ENCODE measurements at regions not wholly inside any gene's neighbourhood (a gene's known extent, or its start where the extent isn't known, plus 50 kb on each side); places are given as distances from the start of the nearest gene placed in this dataset.

- no peak overlapping the region for H3K4me3 ChIP-seq (ENCODE audit: low read length)
- H3K9ac ChIP-seq (ENCODE audit: low read length) = no peak overlapping the region
- POLR2A ChIA-PET (ENCODE audit: unreplicated experiment) = no interaction called here
- no peaks in the 10 kb centered on the region for H3K4me1 ChIP-seq (ENCODE audit: insufficient read depth, low read length)
- H3K4me2 ChIP-seq (ENCODE audit: low read length) = no peak overlapping the region
- DNase-seq = no peak
- no peaks in the 10 kb centered on the region for H3F3A ChIP-seq (ENCODE audit: low read length, unreplicated experiment)
- no peak overlapping the region for H2AFZ ChIP-seq (ENCODE audit: low read length)
- H3K36me3 ChIP-seq (ENCODE audit: low read depth, low read length) = no peaks in the 10 kb centered on the region
- TF ChIP-seq EZH2phosphoT487 (IDR thresholded peaks at IDR 0.05; ENCODE audit: borderline replicate concordance, low read length) (no peak), EZH2 (IDR thresholded peaks at IDR 0.05; ENCODE audit: low read length, unreplicated experiment) (no peak), CTCF (conservative IDR thresholded peaks at IDR 0.05; ENCODE audit: low read depth, low read length) (no peak)
- intact Hi-C loops (cut with micrococcal nuclease) = no loop called here
- H3K79me2 ChIP-seq (ENCODE audit: low read length) = no peaks in the 10 kb centered on the region
- ATAC-seq = no peak
- H3K9me2 ChIP-seq (replicated peaks; ENCODE audit: low read length) = no peaks in the 10 kb centered on the region
- H3K9me3 ChIP-seq (ENCODE audit: low read length) = no peaks in the 10 kb centered on the region
- CTCF ChIA-PET = no interaction called here
- H3K27ac ChIP-seq (ENCODE audit: low read length) = no peak overlapping the region
- no peaks in the 10 kb centered on the region for H4K20me1 ChIP-seq (ENCODE audit: low read length)
- BruUV-seq (replicated peaks) = no TSS peak
- peaks cover 52% of the 10 kb centered on the region for H3K27me3 ChIP-seq (ENCODE audit: low read length)
Observed at GRCh38 chr6:41406728-41407489, 71.5 kb downstream of the NCR2 start.

GRCh38 chr6:41408576-41408975, 73.2 kb downstream of the NCR2 start:
- Histone ChIP-seq H3K9me2 (replicated peaks; ENCODE audit: low read length) (no peaks in the 10 kb centered on the region), H3K4me3 (ENCODE audit: low read length) (no peak overlapping the region), H3K4me1 (ENCODE audit: insufficient read depth, low read length) (no peaks in the 10 kb centered on the region), H3K27me3 (ENCODE audit: low read length) (peaks cover 55% of the 10 kb centered on the region), H3K36me3 (ENCODE audit: low read depth, low read length) (no peaks in the 10 kb centered on the region), H4K20me1 (ENCODE audit: low read length) (no peaks in the 10 kb centered on the region), H3K27ac (ENCODE audit: low read length) (no peak overlapping the region), H3K9me3 (ENCODE audit: low read length) (no peaks in the 10 kb centered on the region), H3K79me2 (ENCODE audit: low read length) (no peaks in the 10 kb centered on the region), H3F3A (ENCODE audit: low read length, unreplicated experiment) (no peaks in the 10 kb centered on the region), H3K4me2 (ENCODE audit: low read length) (no peak overlapping the region), H3K9ac (ENCODE audit: low read length) (no peak overlapping the region), H2AFZ (ENCODE audit: low read length) (no peak overlapping the region)
- ChIA-PET CTCF (no interaction called here), POLR2A (ENCODE audit: unreplicated experiment) (no interaction called here)
- ATAC-seq = no peak
- no peak for TF ChIP-seq EZH2 (IDR thresholded peaks at IDR 0.05; ENCODE audit: low read length, unreplicated experiment)
- no peak for TF ChIP-seq EZH2phosphoT487 (IDR thresholded peaks at IDR 0.05; ENCODE audit: borderline replicate concordance, low read length)
- TF ChIP-seq CTCF (conservative IDR thresholded peaks at IDR 0.05; ENCODE audit: low read depth, low read length) = no peak
- DNase-seq = no peak
- intact Hi-C loops (cut with micrococcal nuclease) = no loop called here
- no TSS peak for BruUV-seq (replicated peaks)

GRCh38 chr6:41408982-41409381, 73.6 kb downstream of the NCR2 start:
- Histone ChIP-seq H3K9me3 (ENCODE audit: low read length) (no peaks in the 10 kb centered on the region), H3K36me3 (ENCODE audit: low read depth, low read length) (no peaks in the 10 kb centered on the region), H3K27me3 (ENCODE audit: low read length) (peaks cover 55% of the 10 kb centered on the region), H3K4me2 (ENCODE audit: low read length) (no peak overlapping the region), H3K4me3 (ENCODE audit: low read length) (no peak overlapping the region), H3F3A (ENCODE audit: low read length, unreplicated experiment) (no peaks in the 10 kb centered on the region), H3K9me2 (replicated peaks; ENCODE audit: low read length) (no peaks in the 10 kb centered on the region), H3K27ac (ENCODE audit: low read length) (no peak overlapping the region), H3K4me1 (ENCODE audit: insufficient read depth, low read length) (no peaks in the 10 kb centered on the region), H2AFZ (ENCODE audit: low read length) (no peak overlapping the region), H3K9ac (ENCODE audit: low read length) (no peak overlapping the region), H4K20me1 (ENCODE audit: low read length) (no peaks in the 10 kb centered on the region), H3K79me2 (ENCODE audit: low read length) (no peaks in the 10 kb centered on the region)
- intact Hi-C loops (cut with micrococcal nuclease) = no loop called here
- ATAC-seq (no peak), DNase-seq (no peak)
- no TSS peak for BruUV-seq (replicated peaks)
- no peak for TF ChIP-seq EZH2phosphoT487 (IDR thresholded peaks at IDR 0.05; ENCODE audit: borderline replicate concordance, low read length)
- TF ChIP-seq EZH2 (IDR thresholded peaks at IDR 0.05; ENCODE audit: low read length, unreplicated experiment) = no peak
- no peak for TF ChIP-seq CTCF (conservative IDR thresholded peaks at IDR 0.05; ENCODE audit: low read depth, low read length)
- ChIA-PET POLR2A (ENCODE audit: unreplicated experiment) (no interaction called here), CTCF (no interaction called here)

All from PC-3 (cell line).